Ascending aorta (tissue), 2 donors: ENCODE measurements at regions not wholly inside any gene's neighbourhood (a gene's known extent, or its start where the extent isn't known, plus 50 kb on each side); places are given as distances from the start of the nearest gene placed in this dataset.

Source experiments
- DNase-seq, 2 donors: peaks; one replicate each; pipeline ENCODE4 v3.0.0-alpha.2; 2019; ENCODE audit warnings: low spot score in 2 of 2
- H3K27ac ChIP-seq, 2 donors: fragments of 200-600 bp; sonication (generic); one replicate each; pipeline ENCODE4 v1.5.1; 2016 to 2017; ENCODE audit warnings: mild to moderate bottlenecking in 1 of 2
- H3K27me3 ChIP-seq: fragments of 200-600 bp; sonication (generic); one replicate; pipeline ENCODE4 v1.5.1; 2017
- H3K36me3 ChIP-seq, 2 donors: fragments of 200-600 bp; sonication (generic); one replicate each; pipeline ENCODE4 v1.5.1; 2016
- H3K4me1 ChIP-seq, 2 donors: fragments of 200-600 bp; sonication (generic); one replicate each; pipeline ENCODE4 v1.5.1; 2016 to 2017; ENCODE audit warnings: mild to moderate bottlenecking in 1 of 2
- H3K4me3 ChIP-seq, 2 donors: fragments of 200-600 bp; sonication (generic); one replicate each; pipeline ENCODE4 v1.5.1; 2016 to 2017; ENCODE audit warnings: mild to moderate bottlenecking in 1 of 2
- H3K9me3 ChIP-seq, 2 donors: fragments of 200-600 bp; sonication (generic); one replicate each; pipeline ENCODE4 v1.5.1; 2016
- CTCF ChIP-seq, 3 experiments: fragments of 200-600 bp in 2 of 3; fragments of 450-650 bp in 1 of 3; sonication (generic) in 2 of 3; IDR thresholded peaks; one replicate each; pipeline ENCODE4 v1.5.1; 2016 to 2019; ENCODE audit warnings: antibody characterized with exemption in 3 of 3, mild to moderate bottlenecking in 1 of 3, moderate library complexity in 1 of 3
- intact Hi-C: fragments of 100-400 bp; cut with DNase I; formaldehyde crosslinking; loops from one replicate; pipeline ENCODE4 v1.15.1; 2023

DNA sequence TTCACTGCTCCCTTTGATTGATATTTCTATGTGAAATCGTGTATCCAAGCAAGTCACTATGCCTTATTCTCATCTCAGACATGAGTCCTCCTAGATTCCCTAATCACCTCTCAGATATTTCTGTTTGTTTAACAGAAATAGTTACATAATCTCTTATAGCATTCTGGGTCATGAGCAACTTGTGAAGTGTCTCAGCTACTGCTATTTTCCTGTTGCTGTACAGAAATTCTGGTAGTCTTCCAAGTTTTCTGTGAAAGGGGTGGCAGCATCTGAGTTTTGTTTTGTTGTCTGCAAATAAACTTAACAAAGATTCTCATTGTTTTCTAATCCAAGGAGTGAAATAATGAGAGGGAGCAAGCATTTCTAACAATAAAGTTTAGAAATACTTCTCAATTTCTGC, 256.9 kb upstream of the ST8SIA4 start:
- Histone ChIP-seq H3K27me3 (no peaks in the 10 kb centered on the region), H3K27ac (no peak overlapping the region), H3K4me3 (no peak overlapping the region), H3K4me1 (no peaks in the 10 kb centered on the region), H3K36me3 (no peaks in the 10 kb centered on the region), H3K9me3 (no peaks in the 10 kb centered on the region)
- intact Hi-C loops = no loop called here
- no peak for DNase-seq
- TF ChIP-seq CTCF (IDR thresholded peaks at IDR 0.05) = no peak

GRCh38 chr5:101159006-101159405, 255.9 kb upstream of the ST8SIA4 start:
- no peaks in the 10 kb centered on the region for H3K27me3 ChIP-seq
- no peaks in the 10 kb centered on the region for H3K9me3 ChIP-seq
- intact Hi-C loops = no loop called here
- DNase-seq = no peak
- no peaks in the 10 kb centered on the region for H3K36me3 ChIP-seq
- TF ChIP-seq CTCF (IDR thresholded peaks at IDR 0.05) = no peak
- no peaks in the 10 kb centered on the region for H3K4me1 ChIP-seq
- H3K4me3 ChIP-seq = no peak overlapping the region
- H3K27ac ChIP-seq = no peak overlapping the region

DNA sequence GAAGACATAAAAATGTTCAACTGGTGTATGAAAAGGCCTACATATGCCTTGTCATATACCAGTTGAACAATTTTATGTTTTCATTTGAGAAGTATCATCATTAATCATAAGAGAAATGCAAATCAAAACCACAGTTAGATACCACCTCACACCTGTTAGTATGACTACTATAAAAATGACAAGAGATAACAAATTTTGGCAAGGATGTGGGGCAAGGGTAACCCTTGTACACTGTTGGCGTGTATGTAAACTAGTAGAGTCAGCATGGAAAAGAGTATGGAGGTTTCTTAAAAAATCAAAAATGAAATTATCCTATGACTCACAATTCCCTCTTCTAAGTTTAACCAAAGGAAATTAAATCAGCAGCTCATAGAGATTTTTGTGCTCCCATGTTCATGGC, 250.4 kb upstream of the ST8SIA4 start:
- intact Hi-C loops = no loop called here
- no peaks in the 10 kb centered on the region for H3K4me1 ChIP-seq
- no peak for TF ChIP-seq CTCF (IDR thresholded peaks at IDR 0.05)
- no peak overlapping the region for H3K4me3 ChIP-seq
- H3K36me3 ChIP-seq = no peaks in the 10 kb centered on the region
- H3K27ac ChIP-seq = no peak overlapping the region
- H3K9me3 ChIP-seq = no peaks in the 10 kb centered on the region
- DNase-seq = no peak
- no peaks in the 10 kb centered on the region for H3K27me3 ChIP-seq

- Histone ChIP-seq H3K27ac (no peak overlapping the region), H3K36me3 (no peaks in the 10 kb centered on the region), H3K9me3 (no peaks in the 10 kb centered on the region), H3K4me1 (no peaks in the 10 kb centered on the region), H3K4me3 (no peak overlapping the region), H3K27me3 (no peaks in the 10 kb centered on the region)
- intact Hi-C loops = no loop called here
- no peak for TF ChIP-seq CTCF (IDR thresholded peaks at IDR 0.05)
- no peak for DNase-seq
Observed at GRCh38 chr5:101143526-101143925, 240.4 kb upstream of the ST8SIA4 start.

- no peak for TF ChIP-seq CTCF (IDR thresholded peaks at IDR 0.05)
- H3K4me3 ChIP-seq = no peak overlapping the region
- no peaks in the 10 kb centered on the region for H3K4me1 ChIP-seq
- H3K9me3 ChIP-seq = no peaks in the 10 kb centered on the region
- no peak overlapping the region for H3K27ac ChIP-seq
- H3K36me3 ChIP-seq = no peaks in the 10 kb centered on the region
- intact Hi-C loops = no loop called here
- DNase-seq = no peak
- H3K27me3 ChIP-seq = no peaks in the 10 kb centered on the region
Observed at GRCh38 chr5:101142102-101142501, 239.0 kb upstream of the ST8SIA4 start.

DNA sequence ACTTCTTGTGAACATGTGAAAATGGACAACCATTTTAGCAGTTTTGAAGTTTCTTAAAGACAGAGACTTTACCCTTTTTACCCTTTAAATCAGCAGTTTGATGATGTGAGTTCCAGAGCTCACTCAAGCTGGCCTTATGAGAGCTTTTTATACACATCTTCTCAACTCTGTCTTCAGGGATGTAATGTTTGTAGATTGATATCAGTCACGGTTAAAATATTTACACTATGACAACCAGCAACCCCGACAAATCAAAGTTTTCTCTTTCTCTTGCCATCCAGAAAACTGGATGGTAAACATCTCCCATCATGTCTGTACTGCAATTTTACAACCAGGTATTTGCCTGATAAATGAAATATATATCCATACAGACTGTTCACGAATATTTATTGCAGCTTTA, 233.4 kb upstream of the ST8SIA4 start:
- Histone ChIP-seq H3K36me3 (no peaks in the 10 kb centered on the region), H3K27me3 (no peaks in the 10 kb centered on the region), H3K9me3 (no peaks in the 10 kb centered on the region), H3K4me3 (no peak overlapping the region), H3K4me1 (no peaks in the 10 kb centered on the region), H3K27ac (no peak overlapping the region)
- no peak for DNase-seq
- TF ChIP-seq CTCF (IDR thresholded peaks at IDR 0.05) = no peak
- intact Hi-C loops = no loop called here
